ENCODE measurements at regions not wholly inside any gene's neighbourhood (a gene's known extent, or its start where the extent isn't known, plus 50 kb on each side); places are given as distances from the start of the nearest gene placed in this dataset.
"Not testable (repeated sequence)": the region's sequence is repeated elsewhere in the genome, so short reads cannot be mapped to it uniquely, and the experiment has no call there.

DNA sequence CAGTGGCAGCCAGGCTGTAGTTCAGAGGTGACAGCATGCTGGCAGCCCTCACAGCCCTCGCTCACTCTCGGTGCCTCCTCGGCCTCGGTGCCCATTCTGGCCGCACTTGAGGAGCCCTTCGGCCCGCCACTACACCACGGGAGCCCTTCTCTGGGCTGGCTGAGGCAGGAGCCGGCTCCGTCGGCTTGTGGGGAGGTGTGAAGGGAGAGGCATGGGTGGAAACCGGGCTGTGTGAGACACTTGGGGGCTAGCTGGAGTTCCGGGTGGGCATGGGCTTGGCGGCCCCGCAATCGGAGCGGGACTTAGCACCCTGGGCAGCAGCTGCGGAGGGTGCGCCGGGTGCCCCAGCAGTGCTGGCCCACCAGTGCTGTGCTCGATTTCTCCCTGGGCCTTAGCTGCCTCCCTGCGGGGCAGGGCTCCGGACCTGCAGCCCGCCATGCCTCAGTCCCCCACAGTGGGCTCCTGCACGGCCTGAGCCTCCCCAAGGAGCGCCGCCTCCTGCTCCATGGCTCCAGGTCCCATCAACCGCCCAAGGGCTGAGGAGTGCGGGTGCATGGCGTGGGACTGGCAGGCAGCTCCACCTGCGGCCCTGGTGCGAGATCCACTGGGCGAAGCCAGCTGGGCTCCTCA is 396.8 kb downstream of the FAM72C start:
- DNase-seq: no peak

DNA sequence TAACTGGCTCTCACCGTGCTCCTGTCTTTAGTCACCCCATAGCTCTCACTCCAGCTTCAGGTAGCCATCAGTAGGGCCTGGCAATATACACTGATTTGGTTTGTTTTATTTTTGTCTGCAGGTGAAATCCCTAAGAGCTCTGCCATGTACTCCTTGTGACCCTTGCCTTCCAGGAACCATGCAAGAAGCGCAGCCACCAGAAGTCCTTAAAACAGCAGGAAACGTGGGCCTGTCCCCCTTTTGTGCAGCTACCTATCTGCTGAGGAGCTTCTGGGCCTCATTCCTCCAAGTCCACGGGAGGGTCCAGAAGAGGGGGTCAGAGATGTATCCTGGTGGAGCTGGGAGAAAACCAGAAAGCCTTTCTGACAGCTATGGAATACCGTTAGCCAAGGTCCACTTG is 399.1 kb downstream of the FAM72C start:
- not testable (repeated sequence) for DNase-seq

DNA sequence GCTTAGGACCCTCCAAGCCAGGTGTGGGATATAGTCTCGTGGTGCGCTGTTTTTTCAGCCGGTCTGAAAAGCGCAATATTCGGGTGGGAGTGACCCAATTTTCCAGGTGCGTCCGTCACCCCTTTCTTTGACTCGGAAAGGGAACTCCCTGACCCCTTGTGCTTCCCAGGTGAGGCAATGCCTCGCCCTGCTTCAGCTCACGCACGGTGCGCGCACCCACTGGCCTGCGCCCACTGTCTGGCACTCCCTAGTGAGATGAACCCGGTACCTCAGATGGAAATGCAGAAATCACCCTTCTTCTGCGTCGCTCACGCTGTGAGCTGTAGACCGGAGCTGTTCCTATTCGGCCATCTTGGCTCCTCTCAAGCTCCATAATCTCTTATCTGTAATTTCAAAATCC is 408.0 kb downstream of the FAM72C start:
- DNase-seq: not testable (repeated sequence)

DNA sequence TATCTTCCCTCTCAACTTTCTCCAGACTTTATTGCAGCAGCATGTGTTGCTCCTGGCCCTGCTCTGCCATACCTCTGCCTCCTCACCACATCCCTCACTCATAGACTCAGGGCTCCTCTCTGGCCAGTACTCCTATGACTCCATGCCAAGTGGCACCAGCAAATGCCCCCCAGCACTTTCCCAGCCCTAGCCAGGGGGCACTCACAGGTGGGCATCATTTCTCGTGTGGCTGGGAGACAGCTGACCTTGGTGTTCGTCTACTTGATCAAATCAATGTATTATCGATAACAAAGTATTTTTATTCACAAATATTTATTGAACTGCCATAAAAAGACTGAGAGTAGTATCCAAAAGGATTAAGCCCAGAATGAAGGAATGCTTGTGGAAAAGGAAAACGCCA is 418.2 kb downstream of the FAM72C start:
- DNase-seq: no peak

DNA sequence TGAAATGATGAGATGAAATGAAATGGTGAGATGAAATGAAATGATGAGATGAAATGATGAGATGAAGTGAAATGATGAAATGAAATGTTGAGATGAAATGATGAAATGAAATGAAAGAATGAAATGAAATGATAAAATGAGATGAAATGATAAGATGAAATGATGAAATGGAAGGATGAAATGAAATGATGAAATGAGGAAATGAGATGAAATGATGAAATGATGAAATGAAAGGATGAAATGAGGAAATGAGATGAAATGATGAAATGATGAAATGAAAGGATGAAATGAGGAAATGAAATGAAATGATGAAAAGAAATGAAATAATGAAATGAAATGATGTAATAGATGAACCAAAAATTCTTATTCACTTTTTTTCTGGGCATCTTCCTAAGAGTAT is 467.1 kb downstream of the FAM72C start:
- DNase-seq: not testable (repeated sequence)

DNA sequence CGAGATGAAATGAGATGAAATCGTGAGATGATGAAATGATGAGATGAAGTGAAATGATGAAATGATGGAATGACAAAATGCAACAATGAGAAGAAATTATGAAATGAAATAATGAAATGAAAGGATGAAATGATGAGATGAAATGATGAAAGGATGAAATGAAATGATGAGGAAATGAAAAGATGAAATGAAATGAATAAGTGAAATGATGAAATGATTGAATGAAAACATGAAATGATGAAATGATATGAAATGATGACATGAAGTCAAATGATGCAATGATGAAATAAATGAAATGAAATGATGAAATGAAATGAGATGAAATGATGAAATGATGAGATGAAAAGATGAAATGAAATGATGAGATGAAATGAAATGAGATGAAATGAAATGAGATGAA is 467.7 kb downstream of the FAM72C start:
- not testable (repeated sequence) for DNase-seq

DNA sequence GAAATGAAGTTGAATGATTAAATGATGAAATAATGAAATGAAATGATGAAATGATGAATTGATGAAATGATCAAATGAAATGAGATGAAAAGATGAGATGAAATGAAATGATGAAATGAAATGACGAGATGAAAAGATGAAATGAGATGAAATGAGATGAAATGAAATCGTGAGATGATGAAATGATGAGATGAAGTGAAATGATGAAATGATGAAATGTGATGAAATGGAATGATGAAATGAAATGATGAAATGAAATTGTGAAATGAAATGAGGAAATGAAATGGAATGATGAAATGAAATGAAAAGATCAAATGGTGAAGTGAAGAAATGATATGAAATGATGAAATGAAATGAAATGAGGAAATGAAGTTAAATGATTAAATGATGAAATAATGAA is 468.7 kb downstream of the FAM72C start:
- not testable (repeated sequence) for DNase-seq

DNA sequence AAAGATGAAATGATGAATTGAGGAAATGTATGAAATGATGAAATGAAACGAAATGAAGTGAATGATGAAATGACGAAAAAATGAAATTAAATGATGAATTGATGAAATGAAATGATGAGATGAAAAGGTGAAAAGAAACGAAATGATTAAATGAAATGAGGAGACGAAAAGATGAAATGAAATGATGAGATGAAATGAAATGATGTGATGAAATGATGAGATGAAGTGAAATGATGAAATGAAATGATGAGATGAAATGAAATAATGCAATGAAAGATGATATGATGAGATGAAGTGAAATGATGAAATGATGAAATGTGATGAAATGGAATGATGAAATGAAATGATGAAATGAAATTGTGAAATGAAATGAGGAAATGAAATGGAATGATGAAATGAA is 469.7 kb downstream of the FAM72C start:
- not testable (repeated sequence) for DNase-seq

DNA sequence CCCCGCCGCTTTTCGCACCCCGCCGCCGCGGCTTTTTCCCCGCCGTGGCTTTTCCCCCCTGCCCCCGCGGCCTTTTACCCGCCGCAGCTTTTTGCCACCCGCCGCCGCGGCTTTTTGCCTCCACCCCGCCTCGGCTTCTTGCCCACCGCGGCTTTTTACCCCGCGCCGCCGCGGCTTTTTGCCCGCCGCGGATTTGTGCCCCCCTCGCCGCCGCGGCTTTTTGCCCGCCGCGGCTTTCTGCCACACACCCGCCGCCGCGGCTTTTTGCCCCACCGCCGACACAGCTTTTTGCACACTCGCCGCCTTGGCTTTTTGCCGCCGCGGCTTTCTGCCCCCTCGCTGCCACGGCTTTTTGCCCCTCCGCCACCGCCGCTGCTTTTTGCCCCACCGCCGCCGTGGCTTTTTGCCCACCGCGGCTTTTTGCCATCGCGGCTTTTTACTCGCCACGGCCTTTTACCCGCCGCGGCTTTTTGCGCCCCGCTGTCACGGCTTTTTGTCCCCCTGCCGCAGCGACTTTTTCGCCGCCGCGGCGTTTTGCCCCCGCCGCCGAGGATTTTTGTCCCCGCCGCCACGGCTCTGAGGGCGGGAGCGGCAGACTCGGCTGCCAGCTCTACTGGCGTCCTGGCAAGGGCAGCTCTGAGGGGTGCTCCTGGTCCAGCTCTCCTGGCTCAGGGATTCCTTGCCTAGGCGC is 473.6 kb downstream of the FAM72C start:
- DNase-seq: not testable (repeated sequence)

DNA sequence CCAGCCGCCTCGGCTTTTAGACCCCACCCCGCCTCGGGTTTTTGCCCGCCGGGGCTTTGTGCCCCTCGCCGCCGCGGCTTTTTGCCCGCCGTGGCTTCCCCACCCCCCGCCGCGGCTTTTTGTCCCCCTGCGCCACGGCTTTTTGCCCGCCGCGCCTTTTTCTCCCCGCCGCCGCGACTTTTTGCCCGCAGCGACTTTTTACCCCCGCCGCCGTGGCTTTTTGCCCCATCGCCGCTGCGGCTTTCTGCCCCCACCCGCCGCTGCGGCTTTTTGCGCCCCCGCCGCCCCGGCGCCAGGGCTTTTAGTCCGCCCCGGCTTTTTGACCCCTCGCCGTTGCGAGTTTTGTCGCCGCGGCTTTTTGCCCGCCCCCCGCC is 474.4 kb downstream of the FAM72C start:
- no peak for DNase-seq

DNA sequence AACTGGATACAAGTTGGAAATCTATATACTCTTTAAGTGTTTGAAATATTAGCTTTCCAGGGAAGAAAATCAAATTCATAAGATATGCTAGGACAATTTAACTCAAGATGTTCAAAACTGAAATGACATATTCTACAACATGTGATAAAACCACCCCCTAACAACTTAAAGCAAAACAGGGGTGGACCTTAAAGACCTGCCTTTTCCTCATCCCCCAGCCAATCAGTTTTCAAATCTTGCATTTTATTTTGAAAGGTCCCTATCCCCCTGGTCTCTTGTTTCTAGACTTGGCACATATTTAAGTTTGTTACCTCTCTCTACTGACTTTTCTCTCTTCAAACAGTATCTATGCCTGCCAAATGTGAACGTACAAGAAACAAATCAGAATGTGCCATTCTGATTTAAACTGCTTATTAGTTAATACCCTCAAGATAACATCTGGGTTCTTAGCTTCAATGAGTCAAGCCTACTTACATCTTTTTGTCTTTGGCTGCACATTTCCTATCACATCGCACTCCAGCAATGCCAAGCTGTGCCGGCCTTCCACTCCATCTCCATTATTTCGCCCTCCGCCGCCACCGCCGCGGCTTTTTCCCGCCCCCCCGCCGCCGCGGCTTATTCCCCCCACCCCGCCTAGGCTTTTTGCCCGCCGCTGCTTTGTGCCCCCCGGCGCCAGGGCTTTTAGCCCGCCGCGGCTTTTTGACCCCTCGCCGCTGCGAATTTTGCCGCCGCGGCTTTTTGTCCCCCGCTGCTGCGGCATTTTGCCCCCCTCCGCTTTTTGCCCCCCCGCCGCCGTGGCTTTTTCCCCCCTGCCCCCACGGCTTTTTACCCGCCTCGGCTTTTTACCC is 475.0 kb downstream of the FAM72C start:
- not testable (repeated sequence) for DNase-seq

Data from NCI-H2171 treated with DMSO at 0.1 percent for 48 hours (cell line).